HG02588 (cell line): ENCODE measurements at regions not wholly inside any gene's neighbourhood (a gene's known extent, or its start where the extent isn't known, plus 50 kb on each side); places are given as distances from the start of the nearest gene placed in this dataset.

ENCODE experiments used
- ATAC-seq: cut with Tn5 transposase; IDR thresholded peaks from one replicate; pipeline ENCODE4 v1.9.1; 2021; ENCODE audit warnings: mild to moderate bottlenecking, moderate library complexity; ENCODE audit not compliant: unreplicated experiment

- ATAC-seq: no peak
Measured at GRCh38 chr7:145665499-145666258, 450.9 kb upstream of the CNTNAP2 start.

- ATAC-seq: no peak
Measured at GRCh38 chr7:145655666-145656065, 460.9 kb upstream of the CNTNAP2 start.

GRCh38 chr7:145645135-145645515 lies 471.5 kb upstream of the CNTNAP2 start:
- no peak for ATAC-seq

- no peak for ATAC-seq
Measured at GRCh38 chr7:145644426-145645134, 472.0 kb upstream of the CNTNAP2 start.

GRCh38 chr7:145643981-145644380 lies 472.6 kb upstream of the CNTNAP2 start:
- ATAC-seq: no peak

- no peak for ATAC-seq
Measured at GRCh38 chr7:145633513-145633912, 483.1 kb upstream of the CNTNAP2 start.

- no peak for ATAC-seq
Measured at GRCh38 chr7:145624618-145625017, 492.0 kb upstream of the CNTNAP2 start.

- ATAC-seq: no peak
Measured at GRCh38 chr7:145605963-145606362, 510.6 kb upstream of the CNTNAP2 start.

- no peak for ATAC-seq
Measured at GRCh38 chr7:145599376-145599775, 517.2 kb upstream of the CNTNAP2 start.

- ATAC-seq: no peak
Measured at GRCh38 chr7:145584401-145584800, 532.2 kb upstream of the CNTNAP2 start.

- ATAC-seq: no peak
Measured at GRCh38 chr7:145582742-145583303, 533.8 kb upstream of the CNTNAP2 start.

GRCh38 chr7:145557805-145558204 lies 558.8 kb upstream of the CNTNAP2 start:
- no peak for ATAC-seq

- ATAC-seq: no peak
Measured at GRCh38 chr7:145543242-145543641, 573.4 kb upstream of the CNTNAP2 start.

GRCh38 chr7:145539910-145540309 lies 576.7 kb upstream of the CNTNAP2 start:
- ATAC-seq: no peak

- no peak for ATAC-seq
Measured at GRCh38 chr7:145534301-145534700, 582.3 kb upstream of the CNTNAP2 start.

GRCh38 chr7:145520284-145520683 lies 596.3 kb upstream of the CNTNAP2 start:
- ATAC-seq: no peak

- ATAC-seq: no peak
Measured at GRCh38 chr7:145511004-145511403, 605.6 kb upstream of the CNTNAP2 start.

GRCh38 chr7:145497911-145498525 lies 618.6 kb upstream of the CNTNAP2 start:
- ATAC-seq: no peak

- ATAC-seq: no peak
Measured at GRCh38 chr7:145490356-145490755, 626.2 kb upstream of the CNTNAP2 start.

GRCh38 chr7:145489609-145490008 lies 627.0 kb upstream of the CNTNAP2 start:
- no peak for ATAC-seq

- ATAC-seq: no peak
Measured at GRCh38 chr7:145488816-145489215, 627.8 kb upstream of the CNTNAP2 start.

- ATAC-seq: no peak
Measured at GRCh38 chr7:145481985-145482384, 634.6 kb upstream of the CNTNAP2 start.
